ENCODE measurements at regions not wholly inside any gene's neighbourhood (a gene's known extent, or its start where the extent isn't known, plus 50 kb on each side); places are given as distances from the start of the nearest gene placed in this dataset.

- TF ChIP-seq CTCF (conservative IDR thresholded peaks at IDR 0.05; ENCODE audit: low read depth in 2 of 2) (no peak), POLR2AphosphoS5 (IDR thresholded peaks at IDR 0.05; ENCODE audit: low read depth) (no peak), EZH2phosphoT487 (IDR thresholded peaks at IDR 0.05; ENCODE audit: unreplicated experiment) (no peak), STAT1 (IDR thresholded peaks at IDR 0.05; ENCODE audit: unreplicated experiment) (no peak)
These were observed 398.0 kb downstream of the ENC1 start (continued) for GRCh38 chr5:74242516-74242915.

DNA sequence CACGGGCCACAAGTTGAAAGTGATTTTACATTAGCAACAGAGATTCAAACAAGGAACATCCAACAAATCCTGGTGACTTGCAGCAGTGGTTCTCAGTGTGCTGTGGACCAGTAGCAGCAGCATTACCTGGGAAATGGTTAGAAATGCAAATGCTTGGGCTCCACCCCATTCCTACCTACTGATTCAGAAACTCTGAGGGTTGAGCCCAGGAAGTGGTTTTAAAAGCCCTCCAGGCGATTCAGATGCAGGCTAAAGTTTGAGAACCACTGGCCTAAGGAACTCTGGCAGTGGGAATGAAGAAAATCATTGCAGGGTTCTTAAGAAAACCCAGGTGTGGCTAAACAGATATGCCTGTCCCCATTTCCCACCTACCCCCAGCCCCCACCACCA, 398.8 kb downstream of the ENC1 start:
- H3K9me3 Mint-ChIP-seq = no peaks in the 10 kb centered on the region
- no peaks in the 10 kb centered on the region for H3F3A ChIP-seq (replicated peaks; ENCODE audit: low read depth)
- peak; percentile 36 for DNase-seq (ENCODE audit: low spot score)
- no peaks in the 10 kb centered on the region for H3K36me3 Mint-ChIP-seq (ENCODE audit: low read depth)
- peak overlapping the region; percentile 63; the same call in 1 of the 2 replicates for H2AFZ ChIP-seq
- H3K4me2 ChIP-seq = no peak overlapping the region
- no peaks in the 10 kb centered on the region for H3K36me3 ChIP-seq (ENCODE audit: insufficient read depth)
- H3K27ac ChIP-seq (ENCODE audit: low read depth) = no peak overlapping the region
- H3K27me3 Mint-ChIP-seq (ENCODE audit: insufficient read depth, low read depth, poor library complexity) = no peaks in the 10 kb centered on the region
- TF ChIP-seq EZH2 (IDR thresholded peaks at IDR 0.05; ENCODE audit: low read depth, unreplicated experiment) = no peak
- no peaks in the 10 kb centered on the region for H3K4me1 ChIP-seq (ENCODE audit: insufficient read depth)
- H3K9me2 ChIP-seq (ENCODE audit: insufficient read depth) = peaks cover 42% of the 10 kb centered on the region
- H3K4me3 Mint-ChIP-seq = no peak overlapping the region
- no peak overlapping the region for H3K27ac Mint-ChIP-seq
- H3K79me2 ChIP-seq (replicated peaks; ENCODE audit: insufficient read depth) = no peaks in the 10 kb centered on the region
- H3K4me1 Mint-ChIP-seq = peaks cover 3% of the 10 kb centered on the region; the same call in 2 of the 3 replicates
- ATAC-seq = no peak
- H4K20me1 ChIP-seq (replicated peaks; ENCODE audit: insufficient read depth) = no peaks in the 10 kb centered on the region
- H3K27me3 ChIP-seq (ENCODE audit: insufficient read depth) = no peaks in the 10 kb centered on the region
- H3K4me3 ChIP-seq = no peak overlapping the region

DNA sequence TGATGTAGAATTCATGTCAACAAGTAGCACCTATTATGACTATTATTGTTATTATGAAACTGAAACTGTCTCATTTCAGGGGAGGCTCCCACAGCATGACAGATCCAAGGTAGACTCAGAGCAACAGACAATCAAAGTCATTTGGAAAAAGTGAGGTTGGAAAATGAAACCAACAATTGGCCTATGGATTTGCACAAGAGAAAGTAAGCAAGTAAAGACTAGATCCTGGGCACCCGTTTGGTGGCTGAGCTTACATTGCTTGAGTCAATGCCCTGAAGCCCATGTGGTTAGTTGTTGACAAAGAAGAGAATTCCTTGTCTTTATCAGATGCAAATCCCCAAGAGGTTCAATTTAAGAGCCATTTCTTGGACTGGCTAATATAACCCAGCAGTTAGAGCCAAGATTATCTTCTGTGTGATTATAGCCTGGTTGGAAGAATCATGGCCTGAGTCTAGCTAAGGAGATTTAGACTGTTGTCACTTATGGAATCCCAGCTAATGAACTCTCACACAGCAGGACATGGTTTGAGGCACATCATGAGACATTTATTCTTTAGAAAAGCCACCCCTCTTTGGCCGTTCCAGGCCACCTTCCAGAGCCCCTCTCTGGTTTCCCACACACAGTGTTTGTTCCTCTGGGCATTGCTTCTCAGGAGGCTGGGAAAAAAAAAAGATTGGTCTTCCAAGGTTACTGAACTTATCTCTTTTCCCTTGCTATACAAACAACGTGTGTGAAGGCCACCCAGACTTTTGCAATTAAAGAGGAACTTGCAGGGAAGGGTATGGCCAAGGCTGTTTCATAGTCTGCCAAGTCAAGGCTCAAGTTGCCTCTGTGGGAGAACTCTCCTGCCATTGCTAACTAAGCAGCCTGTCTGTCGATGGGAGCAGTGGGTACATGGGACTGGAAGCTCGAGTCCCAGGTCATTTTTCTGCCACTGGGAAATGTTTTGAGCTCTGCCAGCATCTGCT, 399.5 kb downstream of the ENC1 start:
- Histone ChIP-seq H3K4me2 (no peak overlapping the region), H3K4me1 (ENCODE audit: insufficient read depth) (no peaks in the 10 kb centered on the region), H4K20me1 (replicated peaks; ENCODE audit: insufficient read depth) (no peaks in the 10 kb centered on the region), H3K36me3 (ENCODE audit: insufficient read depth) (no peaks in the 10 kb centered on the region), H2AFZ (peak overlapping the region; percentile 63; the same call in 1 of the 2 replicates), H3F3A (replicated peaks; ENCODE audit: low read depth) (no peaks in the 10 kb centered on the region), H3K4me3 (no peak overlapping the region), H3K79me2 (replicated peaks; ENCODE audit: insufficient read depth) (no peaks in the 10 kb centered on the region), H3K9me2 (ENCODE audit: insufficient read depth) (peaks cover 42% of the 10 kb centered on the region), H3K27ac (ENCODE audit: low read depth) (no peak overlapping the region), H3K27me3 (ENCODE audit: insufficient read depth) (no peaks in the 10 kb centered on the region)
- Mint-ChIP-seq H3K27me3 (ENCODE audit: insufficient read depth, low read depth, poor library complexity) (no peaks in the 10 kb centered on the region), H3K4me1 (peaks cover 3% of the 10 kb centered on the region; the same call in 2 of the 3 replicates), H3K4me3 (no peak overlapping the region), H3K9me3 (no peaks in the 10 kb centered on the region), H3K36me3 (ENCODE audit: low read depth) (no peaks in the 10 kb centered on the region), H3K27ac (no peak overlapping the region)
- ATAC-seq = no peak
- no peak for DNase-seq (ENCODE audit: low spot score)
- TF ChIP-seq ETS1 (IDR thresholded peaks at IDR 0.05) = no peak
- TF ChIP-seq ZNF331 (CRISPR knock-in tag; IDR thresholded peaks at IDR 0.05; ENCODE audit: low read depth) = no peak
- no peak for TF ChIP-seq CREB1 (CRISPR knock-in tag; IDR thresholded peaks at IDR 0.05; ENCODE audit: low read depth)
- TF ChIP-seq, protein P1, sequence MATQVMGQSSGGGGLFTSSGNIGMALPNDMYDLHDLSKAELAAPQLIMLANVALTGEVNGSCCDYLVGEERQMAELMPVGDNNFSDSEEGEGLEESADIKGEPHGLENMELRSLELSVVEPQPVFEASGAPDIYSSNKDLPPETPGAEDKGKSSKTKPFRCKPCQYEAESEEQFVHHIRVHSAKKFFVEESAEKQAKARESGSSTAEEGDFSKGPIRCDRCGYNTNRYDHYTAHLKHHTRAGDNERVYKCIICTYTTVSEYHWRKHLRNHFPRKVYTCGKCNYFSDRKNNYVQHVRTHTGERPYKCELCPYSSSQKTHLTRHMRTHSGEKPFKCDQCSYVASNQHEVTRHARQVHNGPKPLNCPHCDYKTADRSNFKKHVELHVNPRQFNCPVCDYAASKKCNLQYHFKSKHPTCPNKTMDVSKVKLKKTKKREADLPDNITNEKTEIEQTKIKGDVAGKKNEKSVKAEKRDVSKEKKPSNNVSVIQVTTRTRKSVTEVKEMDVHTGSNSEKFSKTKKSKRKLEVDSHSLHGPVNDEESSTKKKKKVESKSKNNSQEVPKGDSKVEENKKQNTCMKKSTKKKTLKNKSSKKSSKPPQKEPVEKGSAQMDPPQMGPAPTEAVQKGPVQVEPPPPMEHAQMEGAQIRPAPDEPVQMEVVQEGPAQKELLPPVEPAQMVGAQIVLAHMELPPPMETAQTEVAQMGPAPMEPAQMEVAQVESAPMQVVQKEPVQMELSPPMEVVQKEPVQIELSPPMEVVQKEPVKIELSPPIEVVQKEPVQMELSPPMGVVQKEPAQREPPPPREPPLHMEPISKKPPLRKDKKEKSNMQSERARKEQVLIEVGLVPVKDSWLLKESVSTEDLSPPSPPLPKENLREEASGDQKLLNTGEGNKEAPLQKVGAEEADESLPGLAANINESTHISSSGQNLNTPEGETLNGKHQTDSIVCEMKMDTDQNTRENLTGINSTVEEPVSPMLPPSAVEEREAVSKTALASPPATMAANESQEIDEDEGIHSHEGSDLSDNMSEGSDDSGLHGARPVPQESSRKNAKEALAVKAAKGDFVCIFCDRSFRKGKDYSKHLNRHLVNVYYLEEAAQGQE (IDR thresholded peaks at IDR 0.05; ENCODE audit: unreplicated experiment) = no peak
- TF ChIP-seq EZH2phosphoT487 (IDR thresholded peaks at IDR 0.05; ENCODE audit: unreplicated experiment) = no peak
- no peak for TF ChIP-seq POLR2AphosphoS5 (IDR thresholded peaks at IDR 0.05; ENCODE audit: low read depth)
- TF ChIP-seq ZNF114 (CRISPR knock-in tag; IDR thresholded peaks at IDR 0.05) = no peak
- TF ChIP-seq CTCF (conservative IDR thresholded peaks at IDR 0.05; ENCODE audit: low read depth in 2 of 2) = no peak
- no peak for TF ChIP-seq NANOG (IDR thresholded peaks at IDR 0.05; ENCODE audit: borderline replicate concordance)
- TF ChIP-seq JUNB (IDR thresholded peaks at IDR 0.05; ENCODE audit: unreplicated experiment) = no peak
- no peak for TF ChIP-seq STAT1 (IDR thresholded peaks at IDR 0.05; ENCODE audit: unreplicated experiment)

Data from GM23338 (cell line).